ENCODE measurements at regions not wholly inside any gene's neighbourhood (a gene's known extent, or its start where the extent isn't known, plus 50 kb on each side); places are given as distances from the start of the nearest gene placed in this dataset.

DNA sequence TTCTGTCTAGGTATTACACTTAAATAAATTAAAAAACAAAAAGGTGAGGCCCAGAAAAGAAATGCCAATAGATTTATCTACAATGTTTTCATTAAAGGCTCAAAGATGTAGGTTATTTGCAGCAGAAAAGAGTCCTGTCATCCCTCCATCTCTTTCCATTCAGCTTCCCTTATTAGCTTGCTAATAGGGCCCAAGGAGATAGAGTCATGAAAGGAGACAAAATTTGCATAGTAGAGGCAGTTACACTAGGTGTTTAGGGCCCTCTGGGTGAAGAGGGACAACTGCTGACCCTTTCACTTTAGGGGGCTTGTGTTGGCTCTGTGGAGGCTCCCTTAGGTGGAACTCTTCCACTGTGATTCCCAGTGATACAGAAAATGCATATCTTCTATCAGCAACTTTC, 58.4 kb upstream of the TACR3 start:
- H3F3A ChIP-seq (replicated peaks; ENCODE audit: low read depth) = no peaks in the 10 kb centered on the region
- Mint-ChIP-seq H3K9me3 (no peaks in the 10 kb centered on the region), H3K27me3 (ENCODE audit: insufficient read depth, low read depth, poor library complexity) (peaks cover 8% of the 10 kb centered on the region), H3K36me3 (ENCODE audit: low read depth) (no peaks in the 10 kb centered on the region), H3K4me3 (no peak overlapping the region), H3K27ac (no peak overlapping the region), H3K4me1 (peaks cover 22% of the 10 kb centered on the region; the same call in 2 of the 3 replicates)
- H3K27ac ChIP-seq (ENCODE audit: low read depth) = no peak overlapping the region
- peak; percentile 31 for DNase-seq (ENCODE audit: low spot score)
- peaks cover 11% of the 10 kb centered on the region for H3K4me1 ChIP-seq (ENCODE audit: insufficient read depth)
- no peak overlapping the region for H3K4me3 ChIP-seq
- ATAC-seq = peak; percentile 98
- TF ChIP-seq, protein P1, sequence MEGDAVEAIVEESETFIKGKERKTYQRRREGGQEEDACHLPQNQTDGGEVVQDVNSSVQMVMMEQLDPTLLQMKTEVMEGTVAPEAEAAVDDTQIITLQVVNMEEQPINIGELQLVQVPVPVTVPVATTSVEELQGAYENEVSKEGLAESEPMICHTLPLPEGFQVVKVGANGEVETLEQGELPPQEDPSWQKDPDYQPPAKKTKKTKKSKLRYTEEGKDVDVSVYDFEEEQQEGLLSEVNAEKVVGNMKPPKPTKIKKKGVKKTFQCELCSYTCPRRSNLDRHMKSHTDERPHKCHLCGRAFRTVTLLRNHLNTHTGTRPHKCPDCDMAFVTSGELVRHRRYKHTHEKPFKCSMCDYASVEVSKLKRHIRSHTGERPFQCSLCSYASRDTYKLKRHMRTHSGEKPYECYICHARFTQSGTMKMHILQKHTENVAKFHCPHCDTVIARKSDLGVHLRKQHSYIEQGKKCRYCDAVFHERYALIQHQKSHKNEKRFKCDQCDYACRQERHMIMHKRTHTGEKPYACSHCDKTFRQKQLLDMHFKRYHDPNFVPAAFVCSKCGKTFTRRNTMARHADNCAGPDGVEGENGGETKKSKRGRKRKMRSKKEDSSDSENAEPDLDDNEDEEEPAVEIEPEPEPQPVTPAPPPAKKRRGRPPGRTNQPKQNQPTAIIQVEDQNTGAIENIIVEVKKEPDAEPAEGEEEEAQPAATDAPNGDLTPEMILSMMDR (conservative IDR thresholded peaks at IDR 0.05; ENCODE audit: low read depth in 2 of 2) = no peak
- TF ChIP-seq EZH2 (IDR thresholded peaks at IDR 0.05; ENCODE audit: low read depth, unreplicated experiment) (no peak), ZNF331 (CRISPR knock-in tag; IDR thresholded peaks at IDR 0.05; ENCODE audit: low read depth) (no peak), POLR2AphosphoS5 (IDR thresholded peaks at IDR 0.05; ENCODE audit: low read depth) (peak; percentile 46), NANOG (IDR thresholded peaks at IDR 0.05; ENCODE audit: borderline replicate concordance) (peak; percentile 52), ETS1 (IDR thresholded peaks at IDR 0.05) (no peak), ZNF462 (CRISPR knock-in tag; IDR thresholded peaks at IDR 0.05) (no peak), JUNB (IDR thresholded peaks at IDR 0.05; ENCODE audit: unreplicated experiment) (no peak), STAT1 (IDR thresholded peaks at IDR 0.05; ENCODE audit: unreplicated experiment) (no peak), ZNF114 (CRISPR knock-in tag; IDR thresholded peaks at IDR 0.05) (no peak), CREB1 (CRISPR knock-in tag; IDR thresholded peaks at IDR 0.05; ENCODE audit: low read depth) (no peak), REST (IDR thresholded peaks at IDR 0.05; ENCODE audit: unreplicated experiment) (no peak), EZH2phosphoT487 (IDR thresholded peaks at IDR 0.05; ENCODE audit: unreplicated experiment) (no peak)
- no peaks in the 10 kb centered on the region for H3K79me2 ChIP-seq (replicated peaks; ENCODE audit: insufficient read depth)
- no peak overlapping the region for H2AFZ ChIP-seq
- H3K36me3 ChIP-seq (ENCODE audit: insufficient read depth) = no peaks in the 10 kb centered on the region
- H3K4me2 ChIP-seq = no peak overlapping the region
- peaks cover 20% of the 10 kb centered on the region for H3K27me3 ChIP-seq (ENCODE audit: insufficient read depth)
- H3K9me2 ChIP-seq (ENCODE audit: insufficient read depth) = no peaks in the 10 kb centered on the region
- no peaks in the 10 kb centered on the region for H4K20me1 ChIP-seq (replicated peaks; ENCODE audit: insufficient read depth)

Data from GM23338 (cell line).